Omental fat pad (tissue), 3 donors: ENCODE measurements at regions not wholly inside any gene's neighbourhood (a gene's known extent, or its start where the extent isn't known, plus 50 kb on each side); places are given as distances from the start of the nearest gene placed in this dataset.

Experiments used
- ATAC-seq: fragments of 150-250 bp; one replicate; pipeline ENCODE4 v1.9.1; 2016; ENCODE audit warnings: mild to moderate bottlenecking, moderate library complexity; ENCODE audit not compliant: low FRiP score
- DNase-seq: peaks from one replicate; pipeline ENCODE4 v3.0.0-alpha.2; 2019; ENCODE audit warnings: low spot score
- TF ChIP-seq, protein P1 (sequence below), 3 donors: fragments of 450-650 bp; IDR thresholded peaks; one replicate each; pipeline ENCODE4 v1.5.1; 2016 to 2017; ENCODE audit warnings: antibody characterized with exemption in 3 of 3, mild to moderate bottlenecking in 3 of 3, moderate library complexity in 2 of 3

GRCh38 chr11:121383716-121384115 is 68.4 kb upstream of the SORL1 start:
- no peak for DNase-seq
- no peak for ATAC-seq
- TF ChIP-seq, protein P1, sequence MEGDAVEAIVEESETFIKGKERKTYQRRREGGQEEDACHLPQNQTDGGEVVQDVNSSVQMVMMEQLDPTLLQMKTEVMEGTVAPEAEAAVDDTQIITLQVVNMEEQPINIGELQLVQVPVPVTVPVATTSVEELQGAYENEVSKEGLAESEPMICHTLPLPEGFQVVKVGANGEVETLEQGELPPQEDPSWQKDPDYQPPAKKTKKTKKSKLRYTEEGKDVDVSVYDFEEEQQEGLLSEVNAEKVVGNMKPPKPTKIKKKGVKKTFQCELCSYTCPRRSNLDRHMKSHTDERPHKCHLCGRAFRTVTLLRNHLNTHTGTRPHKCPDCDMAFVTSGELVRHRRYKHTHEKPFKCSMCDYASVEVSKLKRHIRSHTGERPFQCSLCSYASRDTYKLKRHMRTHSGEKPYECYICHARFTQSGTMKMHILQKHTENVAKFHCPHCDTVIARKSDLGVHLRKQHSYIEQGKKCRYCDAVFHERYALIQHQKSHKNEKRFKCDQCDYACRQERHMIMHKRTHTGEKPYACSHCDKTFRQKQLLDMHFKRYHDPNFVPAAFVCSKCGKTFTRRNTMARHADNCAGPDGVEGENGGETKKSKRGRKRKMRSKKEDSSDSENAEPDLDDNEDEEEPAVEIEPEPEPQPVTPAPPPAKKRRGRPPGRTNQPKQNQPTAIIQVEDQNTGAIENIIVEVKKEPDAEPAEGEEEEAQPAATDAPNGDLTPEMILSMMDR (IDR thresholded peaks at IDR 0.05): no peak

GRCh38 chr11:121385688-121386087 is 66.4 kb upstream of the SORL1 start:
- TF ChIP-seq, protein P1 (IDR thresholded peaks at IDR 0.05): no peak
- ATAC-seq (no peak), DNase-seq (no peak)
